ENCODE measurements at regions not wholly inside any gene's neighbourhood (a gene's known extent, or its start where the extent isn't known, plus 50 kb on each side); places are given as distances from the start of the nearest gene placed in this dataset.

GRCh38 chr5:39566891-39567290 lies 142.1 kb upstream of the DAB2 start:
- no peak for TF ChIP-seq EZH2phosphoT487 (IDR thresholded peaks at IDR 0.05; ENCODE audit: low read length)
- TF ChIP-seq CTCF (IDR thresholded peaks at IDR 0.05; ENCODE audit: low read length) = no peak

Data from MM.1S (cell line).